ENCODE measurements at regions not wholly inside any gene's neighbourhood (a gene's known extent, or its start where the extent isn't known, plus 50 kb on each side); places are given as distances from the start of the nearest gene placed in this dataset.

DNA sequence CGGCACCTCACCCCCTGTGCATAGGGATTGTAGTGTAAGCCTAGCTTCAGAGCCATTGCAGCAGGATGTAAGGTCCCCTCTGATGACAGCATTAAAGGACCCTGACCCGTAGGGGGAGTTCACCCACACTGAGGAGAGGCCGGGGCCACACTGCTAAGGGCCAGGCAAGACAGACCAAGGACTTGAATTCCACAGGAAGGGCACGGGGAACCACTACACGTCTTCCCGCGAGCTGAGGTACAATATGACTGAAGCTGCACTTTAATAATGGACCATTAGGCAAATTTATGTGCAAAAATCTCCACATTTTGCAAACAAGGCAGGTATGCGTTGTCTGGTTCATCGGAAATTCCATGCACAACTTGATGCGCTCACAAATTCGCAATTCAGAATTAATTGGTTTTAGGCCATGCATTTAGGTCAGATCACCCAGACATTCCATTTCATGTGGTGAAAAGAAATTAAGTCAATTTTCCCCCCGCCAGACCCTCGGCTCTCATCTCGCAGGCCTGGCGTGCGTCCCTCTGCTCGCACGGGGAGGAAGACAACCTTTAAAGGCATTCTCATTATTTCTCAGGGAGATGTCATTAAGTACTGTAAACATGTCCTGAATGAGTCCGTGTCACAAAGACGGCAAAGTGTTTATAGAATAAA lies 111.8 kb downstream of the FOXA2 start:
- no peak overlapping the region for H3K27ac ChIP-seq
- no peak for DNase-seq (ENCODE audit: low read depth, low spot score)

DNA sequence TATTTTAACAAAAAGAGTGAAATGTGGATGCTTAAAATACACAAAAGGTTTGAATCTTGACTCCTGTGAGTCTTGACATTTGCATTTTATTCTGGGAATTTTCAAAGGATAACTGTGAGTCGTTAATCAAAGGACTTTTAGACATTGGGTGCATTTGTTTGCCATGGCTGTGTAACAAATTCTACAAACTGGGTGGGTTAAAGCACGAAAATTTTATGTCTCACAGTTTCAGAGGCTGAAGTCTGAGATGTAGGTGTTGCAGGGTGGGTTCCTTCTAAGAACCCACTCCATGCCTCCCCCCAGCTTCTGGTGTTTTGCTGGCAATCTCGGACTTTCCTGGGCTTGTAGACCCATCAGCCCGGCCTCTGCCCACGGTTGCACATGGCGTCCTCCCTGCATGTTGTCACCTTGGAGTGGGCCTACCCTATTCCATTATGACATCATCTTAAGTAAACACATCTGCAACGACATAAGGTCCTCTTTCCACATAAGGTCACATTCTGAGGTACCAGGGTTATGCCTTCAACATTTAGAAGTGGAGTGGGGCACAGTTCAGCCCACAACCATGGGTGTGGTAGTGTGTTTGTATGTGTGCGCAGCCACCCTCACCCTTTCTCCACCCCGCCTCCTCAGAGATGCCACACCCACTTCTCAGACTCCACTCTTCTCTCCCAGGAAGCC lies 113.1 kb downstream of the FOXA2 start:
- H3K27ac ChIP-seq: no peak overlapping the region
- no peak for DNase-seq (ENCODE audit: low read depth, low spot score)

DNA sequence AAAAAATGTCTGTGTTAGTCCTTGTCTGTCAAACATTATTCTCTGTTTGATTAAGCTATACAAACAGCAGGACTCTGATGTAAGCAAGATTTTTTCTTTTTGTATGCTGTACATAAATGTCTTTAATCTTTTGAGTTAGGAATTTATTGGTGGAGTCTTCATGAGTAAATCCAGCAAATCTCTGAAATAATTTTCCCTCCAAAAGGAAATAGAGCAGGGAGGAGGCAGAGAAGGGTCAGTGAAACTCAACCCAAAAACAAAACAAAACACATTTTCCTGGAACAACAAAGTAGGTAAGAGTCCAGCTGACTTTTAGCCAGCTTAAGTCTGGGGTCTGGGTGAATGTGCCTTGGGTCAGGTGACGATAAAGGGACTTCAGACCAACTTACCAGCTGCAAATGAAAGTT lies 113.7 kb downstream of the FOXA2 start:
- no peak for DNase-seq (ENCODE audit: low read depth, low spot score)
- H3K27ac ChIP-seq: no peak overlapping the region

DNA sequence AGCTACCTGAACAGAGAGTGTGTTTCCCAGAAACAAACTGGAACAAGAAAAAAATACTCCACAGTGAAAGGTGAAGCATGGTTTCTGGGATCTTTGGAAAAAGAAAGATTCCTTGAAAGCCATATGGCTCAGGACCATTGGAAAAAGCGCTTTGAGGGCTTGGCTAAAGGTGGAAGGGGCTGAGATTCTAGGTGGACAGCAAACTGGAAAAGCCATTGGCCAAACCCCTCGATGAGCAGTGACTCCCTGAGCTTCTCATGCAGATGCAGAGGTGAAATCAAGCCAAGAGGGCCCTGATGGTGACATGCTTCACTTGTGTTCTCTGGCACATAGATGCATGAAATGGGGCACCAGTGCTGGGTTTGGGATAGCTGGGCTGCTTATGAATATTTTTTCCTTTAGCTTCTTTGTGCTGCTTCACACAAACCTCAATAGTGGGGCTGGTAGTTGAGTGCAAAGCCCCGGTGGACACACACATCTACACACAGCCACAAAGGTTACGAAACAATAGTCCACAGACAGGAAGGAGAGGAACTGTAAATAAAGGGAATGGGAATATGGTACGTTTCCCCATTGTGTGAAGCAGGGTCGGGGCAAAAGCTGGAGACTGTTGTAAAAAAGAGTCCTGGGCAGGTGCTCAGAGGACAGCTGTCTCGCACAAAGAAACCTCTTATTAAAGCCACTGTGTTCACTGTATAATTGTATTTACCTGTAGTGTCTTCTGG lies 117.8 kb downstream of the FOXA2 start:
- H3K27ac ChIP-seq: no peak overlapping the region
- no peak for DNase-seq (ENCODE audit: low read depth, low spot score)

DNA sequence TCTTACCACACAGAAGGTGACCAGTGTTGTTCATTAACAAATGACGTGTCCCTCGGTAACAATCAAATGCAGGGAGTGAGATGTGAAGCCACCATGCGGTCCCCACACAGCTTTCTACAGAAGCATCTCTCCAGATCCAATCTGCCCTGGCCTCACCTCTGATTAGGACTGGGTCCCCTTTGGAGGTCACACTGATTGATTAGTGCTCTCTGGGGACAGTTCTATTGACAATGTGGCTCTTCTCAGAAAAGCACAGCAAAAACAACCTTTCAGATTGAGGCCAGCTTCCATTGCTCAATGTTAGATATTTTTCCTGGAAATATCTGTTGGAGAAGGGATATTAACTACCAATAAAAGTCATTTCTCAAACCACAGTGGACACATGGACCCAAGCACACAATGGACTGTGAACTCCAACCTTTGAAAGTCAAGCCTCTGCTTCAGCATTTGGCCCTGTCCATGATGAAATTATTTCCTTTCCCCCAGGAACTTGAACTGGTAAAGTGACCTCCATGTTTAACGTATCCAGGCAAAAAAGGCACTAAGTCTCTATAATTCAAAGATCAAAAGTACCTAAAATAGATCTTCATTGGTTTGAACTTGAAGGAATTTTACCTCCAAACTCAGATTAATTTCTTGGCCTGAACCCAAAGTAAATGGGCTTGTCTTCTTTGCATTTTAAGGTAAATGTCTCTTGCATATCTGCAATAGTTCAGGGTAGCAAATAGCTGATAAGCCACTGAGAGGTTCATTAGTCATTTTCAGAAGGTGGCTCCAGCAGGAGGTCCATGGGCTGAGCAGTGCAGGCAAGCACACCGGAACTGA lies 118.5 kb downstream of the FOXA2 start:
- no peak overlapping the region for H3K27ac ChIP-seq
- no peak for DNase-seq (ENCODE audit: low read depth, low spot score)

DNA sequence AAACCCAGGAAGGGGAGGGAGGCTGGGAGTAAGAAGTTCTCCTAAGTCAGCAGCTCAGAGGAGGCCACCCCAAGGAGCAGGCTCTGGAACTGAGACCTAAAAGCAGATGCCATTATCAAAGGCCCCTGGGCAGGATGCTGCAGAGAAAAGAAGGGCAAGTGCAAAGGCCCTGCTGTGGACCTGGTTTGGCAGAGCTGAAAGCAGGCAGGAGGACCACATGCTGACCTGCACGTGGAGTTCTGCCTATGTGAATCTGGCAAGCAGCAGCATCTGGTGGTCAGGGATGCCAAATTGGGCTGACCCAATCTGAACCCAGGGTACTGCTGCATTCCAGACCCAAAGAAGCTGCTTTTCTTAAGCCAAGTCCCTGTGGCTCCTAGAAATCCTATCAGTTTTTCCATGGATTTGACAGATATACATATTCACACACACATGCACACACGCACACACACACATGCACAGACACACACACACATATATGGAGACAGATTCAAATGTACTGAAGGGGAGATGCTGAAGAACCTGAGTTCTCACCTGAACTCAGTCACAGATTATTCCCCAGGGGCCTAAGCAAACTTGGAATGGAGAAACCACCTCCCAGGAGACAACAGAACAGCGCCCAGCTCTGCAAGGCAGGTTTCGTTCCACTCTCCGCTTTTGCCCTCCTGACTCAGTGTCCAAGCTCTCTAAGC lies 119.9 kb downstream of the FOXA2 start:
- DNase-seq (ENCODE audit: low read depth, low spot score): no peak
- no peak overlapping the region for H3K27ac ChIP-seq

DNA sequence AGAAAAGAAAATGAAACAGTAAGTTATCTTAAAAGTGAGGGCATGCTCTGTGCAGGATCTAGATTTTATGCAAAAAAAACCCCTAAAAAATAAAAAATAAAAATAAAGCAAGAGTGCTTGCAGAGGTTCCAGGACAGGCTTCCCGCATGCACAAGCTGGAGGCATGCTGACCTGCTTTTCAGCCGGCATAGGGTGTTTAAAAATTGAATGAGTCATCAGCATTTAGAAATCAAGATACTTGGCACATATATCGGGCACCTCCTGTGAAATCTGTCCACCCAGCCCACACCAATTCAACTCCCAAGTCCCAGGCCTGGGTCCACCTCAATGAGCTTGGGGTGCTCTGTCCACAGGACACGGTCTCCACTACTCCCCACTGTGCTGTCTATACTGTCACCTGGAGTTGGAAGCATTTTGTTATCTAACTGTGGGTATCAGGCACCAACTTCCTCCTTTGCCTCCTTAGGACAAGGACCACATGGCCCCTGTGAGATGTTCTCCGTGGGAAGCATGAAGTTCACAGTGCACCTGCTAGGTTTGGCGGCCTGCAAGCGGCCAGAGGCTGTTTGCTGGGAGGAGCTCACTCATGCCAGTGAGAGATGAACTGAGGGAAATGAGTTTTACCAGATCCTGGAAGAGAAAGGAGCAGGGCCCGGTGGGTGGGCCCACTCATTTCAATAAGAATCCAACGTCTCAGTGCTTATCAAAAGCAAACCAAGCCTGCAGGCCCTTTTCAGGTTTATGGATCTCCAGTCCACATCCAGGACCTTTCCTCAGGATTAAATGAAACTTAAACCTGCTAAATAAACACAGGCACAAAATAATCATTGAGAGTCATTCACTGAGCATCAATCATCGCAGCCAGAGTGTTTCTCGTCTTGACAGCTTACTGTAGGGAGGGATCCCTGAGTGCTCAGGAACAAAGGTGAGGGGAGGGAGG lies 121.1 kb downstream of the FOXA2 start:
- DNase-seq (ENCODE audit: low read depth, low spot score): peak; percentile 12
- H3K27ac ChIP-seq: no peak overlapping the region

DNA sequence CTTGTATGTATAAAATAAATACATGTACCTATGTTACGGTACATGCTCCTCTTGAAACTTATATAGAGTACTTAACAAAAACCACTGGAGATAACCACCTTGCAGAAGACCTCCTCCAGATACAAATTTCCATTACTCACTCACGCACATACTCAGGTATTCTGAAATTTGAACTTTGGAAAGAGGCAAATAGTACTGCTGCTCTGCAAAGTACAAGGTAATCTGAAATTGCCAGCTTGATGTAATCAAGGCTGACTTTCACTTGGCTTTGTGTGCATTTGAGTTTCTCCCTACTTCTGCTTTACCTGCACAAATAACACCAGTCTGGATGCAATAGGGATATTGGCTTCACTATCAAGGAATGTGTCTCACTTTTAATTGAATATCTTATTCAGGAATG lies 123.6 kb downstream of the FOXA2 start:
- peak overlapping the region; percentile 70 for H3K27ac ChIP-seq
- no peak for DNase-seq (ENCODE audit: low read depth, low spot score)

DNA sequence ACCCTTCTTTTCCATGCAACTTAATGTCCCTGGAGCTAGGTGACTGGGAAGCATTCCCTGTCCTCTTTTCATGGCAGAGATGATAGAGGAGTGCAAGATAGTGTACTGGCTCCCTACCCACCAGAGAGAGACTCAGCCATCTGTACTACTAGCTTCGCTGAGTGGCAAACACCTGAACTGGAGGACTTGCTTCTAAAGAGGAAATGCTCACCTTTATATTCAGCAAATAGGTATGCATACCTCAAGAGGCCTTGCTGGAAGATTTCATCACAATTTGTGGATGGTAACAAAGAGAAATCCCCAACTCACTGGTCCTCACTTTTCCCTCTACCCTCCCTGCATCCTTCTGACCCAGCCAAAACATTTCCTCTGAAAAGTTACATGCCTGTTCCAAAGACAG lies 124.1 kb downstream of the FOXA2 start:
- no peak for DNase-seq (ENCODE audit: low read depth, low spot score)
- peak overlapping the region; percentile 70 for H3K27ac ChIP-seq

DNA sequence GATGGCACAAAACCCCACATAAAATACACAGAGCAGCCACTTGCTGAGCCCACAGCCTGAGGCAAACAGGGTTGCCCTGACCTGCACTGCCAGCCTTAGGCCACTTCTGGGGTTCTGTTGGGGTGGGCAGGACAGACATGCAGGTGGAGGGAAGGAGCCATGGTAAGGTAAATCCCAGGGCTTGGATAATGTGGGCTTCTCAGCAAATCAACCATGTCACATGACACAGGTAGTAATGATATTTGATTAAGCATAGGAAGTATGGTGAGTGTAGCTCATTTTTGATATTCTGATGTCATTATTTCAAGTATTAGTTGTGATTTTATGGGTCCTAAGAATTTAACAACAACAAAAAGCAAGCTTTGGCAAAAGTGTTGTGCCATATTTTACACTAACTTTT lies 124.6 kb downstream of the FOXA2 start:
- peak overlapping the region; percentile 70 for H3K27ac ChIP-seq

DNA sequence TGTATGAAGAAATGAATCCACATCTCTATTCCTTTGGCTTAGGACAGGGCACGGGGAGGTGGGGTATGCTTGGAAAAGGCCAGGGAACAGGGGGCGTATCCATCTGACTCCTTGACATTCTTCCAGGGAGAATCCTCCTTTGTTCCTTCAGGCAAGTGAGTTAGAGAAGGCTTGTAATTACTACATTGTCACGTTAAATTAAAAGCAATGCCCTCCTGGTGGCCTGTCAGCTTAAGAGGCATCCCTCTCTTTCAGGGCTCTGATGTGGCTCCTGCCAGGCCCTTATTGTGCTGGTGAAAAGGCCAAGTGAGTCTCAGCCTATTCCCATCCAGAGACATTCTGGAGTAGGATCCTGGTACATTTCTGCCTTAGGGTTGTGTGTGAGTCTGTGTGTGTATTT lies 128.3 kb downstream of the FOXA2 start:
- no peak for DNase-seq (ENCODE audit: low read depth, low spot score)
- H3K27ac ChIP-seq: no peak overlapping the region

More for the DNA sequence above, 124.6 kb downstream of the FOXA2 start:
- DNase-seq (ENCODE audit: low read depth, low spot score): no peak

DNA sequence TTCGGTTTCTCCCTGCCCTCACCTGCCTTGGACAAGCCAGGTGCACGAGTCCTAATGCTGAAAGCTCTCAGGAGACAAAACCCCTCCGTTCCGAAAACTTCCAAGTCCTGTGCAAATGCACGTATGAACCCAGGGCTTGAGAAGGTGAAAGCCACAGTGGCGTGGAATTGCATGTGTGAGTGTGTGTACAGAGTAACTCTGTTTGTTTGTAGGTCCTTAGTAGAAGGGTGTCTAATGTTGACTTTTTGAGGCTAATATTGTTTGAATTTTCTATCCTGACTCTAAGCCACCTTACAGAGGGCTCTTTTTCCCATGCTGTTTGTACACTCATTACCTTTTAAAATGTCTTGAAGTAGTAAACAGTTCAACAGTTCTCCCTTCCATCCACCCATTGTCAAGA lies 129.1 kb downstream of the FOXA2 start:
- no peak for DNase-seq (ENCODE audit: low read depth, low spot score)
- H3K27ac ChIP-seq: no peak overlapping the region

DNA sequence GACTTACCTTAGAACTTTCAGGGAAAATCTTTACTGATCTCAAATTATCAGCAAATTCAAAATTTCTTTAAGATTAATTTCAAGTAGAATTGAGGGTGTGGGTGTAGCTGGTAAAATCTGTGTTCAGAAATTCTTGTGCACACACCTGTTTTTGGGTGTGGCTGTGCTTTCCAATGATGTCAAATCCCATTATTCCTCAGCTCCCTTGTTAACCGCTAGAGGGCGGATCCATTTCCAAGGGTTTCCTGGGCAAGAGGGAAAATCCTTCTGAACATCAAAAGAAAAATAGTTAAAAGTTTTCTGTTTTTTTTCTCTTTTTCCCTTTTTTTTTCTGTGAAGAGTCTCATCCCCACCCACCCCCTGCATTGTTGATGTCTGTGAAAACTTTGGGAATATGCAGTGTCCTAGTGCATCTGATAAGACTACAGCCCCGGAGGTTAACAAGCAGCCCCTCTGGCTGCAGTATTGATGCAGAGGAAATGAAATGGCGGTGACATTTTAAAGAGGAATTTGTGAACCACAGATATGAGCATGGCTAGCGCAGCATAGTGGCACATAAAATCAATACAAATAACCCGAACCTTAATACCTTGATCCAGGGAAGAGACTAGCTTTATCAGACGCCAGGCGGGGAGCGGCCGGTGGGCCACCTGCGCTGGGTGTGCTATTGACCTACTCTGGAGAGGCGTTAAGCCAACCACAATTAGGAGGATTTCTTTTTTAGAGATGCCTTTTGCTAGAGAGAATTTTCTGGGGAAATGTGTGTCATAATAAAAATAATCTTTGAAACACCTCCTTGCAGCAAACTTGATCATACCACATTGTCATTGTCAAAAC lies 130.9 kb downstream of the FOXA2 start:
- no peak overlapping the region for H3K27ac ChIP-seq
- no peak for DNase-seq (ENCODE audit: low read depth, low spot score)

DNA sequence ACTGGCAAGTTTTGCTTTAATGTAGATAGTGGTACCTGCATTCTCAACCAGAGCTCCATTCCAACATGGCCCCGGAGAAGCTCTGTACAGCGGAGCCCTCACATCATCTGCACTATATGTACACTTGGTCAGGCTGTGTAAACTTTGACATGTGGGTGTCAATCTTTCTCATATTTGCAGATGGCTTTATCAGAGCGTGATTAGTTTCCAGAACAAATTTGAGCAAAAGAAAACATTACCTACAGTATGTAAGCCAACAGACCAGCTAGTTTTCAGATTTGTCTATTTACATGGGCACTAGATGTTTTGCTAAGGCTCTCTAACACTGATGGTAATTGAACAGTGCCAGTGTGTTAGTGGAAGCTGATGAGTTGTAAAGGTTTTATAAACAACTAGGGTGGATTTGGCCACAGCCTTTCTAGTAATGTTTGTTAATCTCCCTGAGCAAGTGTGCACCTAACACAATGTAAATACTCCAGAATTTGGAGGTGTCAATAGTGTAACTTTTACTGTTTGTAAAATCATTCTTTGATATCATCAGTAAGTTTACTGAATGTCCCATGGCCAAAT lies 131.8 kb downstream of the FOXA2 start:
- no peak for DNase-seq (ENCODE audit: low read depth, low spot score)
- no peak overlapping the region for H3K27ac ChIP-seq

DNA sequence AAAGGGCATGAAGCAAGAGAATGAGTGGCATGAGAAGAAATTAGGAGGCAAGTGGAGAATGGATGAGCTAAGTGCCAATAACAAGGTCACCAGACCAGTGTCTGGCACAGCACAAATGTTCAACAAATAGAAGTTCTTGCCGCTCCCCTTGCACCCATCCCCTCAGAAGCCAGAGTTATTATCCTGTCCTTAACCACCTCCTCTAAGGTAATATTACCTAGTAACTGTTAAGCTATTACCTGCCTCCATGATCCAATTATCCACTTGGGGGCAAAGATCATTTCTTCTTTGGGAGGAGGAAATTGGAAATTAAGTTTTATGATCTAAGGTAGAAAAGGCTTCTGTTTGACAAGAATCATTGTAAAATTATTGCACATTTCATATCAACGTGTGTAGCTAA lies 133.8 kb downstream of the FOXA2 start:
- DNase-seq (ENCODE audit: low read depth, low spot score): no peak
- no peak overlapping the region for H3K27ac ChIP-seq

DNA sequence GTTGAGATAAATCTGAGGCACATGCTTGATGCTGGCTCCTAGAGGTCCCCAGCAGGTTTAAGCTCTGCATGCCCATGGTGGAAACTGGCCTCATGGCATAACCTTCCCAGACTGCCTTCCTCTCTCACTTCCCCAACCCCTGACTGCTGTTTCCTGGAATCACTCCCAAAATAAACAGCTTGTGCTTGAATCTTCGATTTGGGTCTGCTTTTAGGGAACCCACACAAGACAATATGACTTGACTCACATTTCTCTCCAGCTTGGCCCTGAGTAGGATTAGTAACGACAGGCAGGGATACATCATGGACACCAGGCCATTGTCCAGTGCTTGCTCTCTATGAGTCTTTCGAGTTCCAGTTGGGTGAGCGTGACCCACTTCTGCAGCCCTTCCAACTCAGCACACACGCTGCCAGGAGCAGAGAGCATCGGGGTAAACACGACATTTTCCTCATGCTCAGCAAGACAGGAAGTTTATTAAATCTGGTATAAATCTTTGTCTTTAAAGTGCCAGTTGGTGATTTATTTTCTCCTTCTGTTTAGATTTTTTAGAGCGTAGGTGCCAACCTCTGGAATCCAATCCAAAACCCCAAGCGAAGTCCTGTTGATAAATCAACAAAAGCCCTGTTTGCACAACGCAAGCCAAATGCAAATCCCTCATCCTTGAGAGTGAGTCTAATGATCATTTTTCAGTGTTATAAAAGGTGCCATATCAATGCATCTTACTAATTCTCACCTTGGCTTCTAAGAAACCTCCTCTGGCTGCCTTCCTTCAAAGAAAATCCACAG lies 135.0 kb downstream of the FOXA2 start:
- DNase-seq (ENCODE audit: low read depth, low spot score): no peak
- no peak overlapping the region for H3K27ac ChIP-seq

DNA sequence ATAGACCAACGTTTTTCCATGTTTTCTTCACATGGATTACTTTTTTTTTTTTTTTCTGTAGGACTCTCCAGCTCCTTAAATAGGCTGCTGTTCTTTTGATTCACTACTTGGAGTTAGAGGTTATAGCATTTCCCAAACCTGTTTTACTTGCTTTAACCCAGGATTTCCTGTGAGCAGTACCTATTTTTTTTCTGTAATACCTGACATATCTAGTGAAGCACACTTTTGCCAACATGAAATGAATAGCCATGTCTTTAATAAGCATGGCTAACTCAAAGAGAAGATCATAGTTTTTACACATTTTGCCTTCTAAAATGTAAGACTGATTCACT lies 137.0 kb downstream of the FOXA2 start:
- DNase-seq (ENCODE audit: low read depth, low spot score): no peak
- H3K27ac ChIP-seq: peak overlapping the region; percentile 27
